Muscle of leg (tissue), 3 donors: ENCODE measurements at regions not wholly inside any gene's neighbourhood (a gene's known extent, or its start where the extent isn't known, plus 50 kb on each side); places are given as distances from the start of the nearest gene placed in this dataset.
A peak's percentile ranks its signal among the peaks of the same experiment; 100 is the strongest.

Source experiments
- DNase-seq: peaks from one replicate; pipeline ENCODE4 v3.0.0; 2013
- H3K27ac ChIP-seq: one replicate; pipeline ENCODE4 v1.5.1; 2013; ENCODE audit warnings: mild to moderate bottlenecking, low read length, control low read depth
- H3K27me3 ChIP-seq: one replicate; pipeline ENCODE4 v1.6.1; 2013; ENCODE audit warnings: low read length; ENCODE audit not compliant: control insufficient read depth, insufficient read depth
- H3K36me3 ChIP-seq: one replicate; pipeline ENCODE4 v1.6.1; 2013; ENCODE audit warnings: low read length; ENCODE audit not compliant: control insufficient read depth, insufficient read depth
- H3K4me1 ChIP-seq: one replicate; pipeline ENCODE4 v1.6.1; 2013; ENCODE audit warnings: low read length; ENCODE audit not compliant: control insufficient read depth, insufficient read depth
- H3K4me3 ChIP-seq: one replicate; pipeline ENCODE4 v1.5.1; 2013; ENCODE audit warnings: low read length, control low read depth
- H3K9me3 ChIP-seq: replicated peaks from 2 replicates; pipeline ENCODE4 v1.6.1; 2013; ENCODE audit warnings: low read depth, low read length; ENCODE audit not compliant: control insufficient read depth
- WGBS: methylation state at CpG from one replicate; pipeline ENCODE4 v1.1.5; 2013; ENCODE audit warnings: missing lambda C conversion rate; ENCODE audit not compliant: insufficient coverage; 5-methylcytosine and 5-hydroxymethylcytosine counted together

DNA sequence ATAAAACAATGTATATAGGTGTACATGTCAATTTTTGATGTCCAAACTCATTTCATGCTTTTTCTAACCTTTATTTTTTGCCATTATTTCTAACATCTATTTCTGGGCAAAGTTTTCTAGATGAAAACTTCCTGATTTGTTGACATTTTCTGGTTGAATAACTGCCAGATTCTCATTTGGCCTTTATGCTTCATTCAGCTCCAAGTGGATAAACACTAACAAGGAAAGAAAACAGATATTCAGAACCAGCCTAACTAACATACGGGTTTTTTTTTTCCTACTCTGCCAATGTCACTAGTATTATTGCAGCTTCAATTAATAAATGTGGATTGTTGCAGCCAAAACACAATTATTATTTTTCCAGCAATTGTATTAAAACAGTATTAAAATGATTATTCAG is 50.9 kb upstream of the RAP1GDS1 start:
- H3K9me3 ChIP-seq, result no peaks in the 10 kb centered on the region
- no peak overlapping the region for H3K4me3 ChIP-seq

DNA sequence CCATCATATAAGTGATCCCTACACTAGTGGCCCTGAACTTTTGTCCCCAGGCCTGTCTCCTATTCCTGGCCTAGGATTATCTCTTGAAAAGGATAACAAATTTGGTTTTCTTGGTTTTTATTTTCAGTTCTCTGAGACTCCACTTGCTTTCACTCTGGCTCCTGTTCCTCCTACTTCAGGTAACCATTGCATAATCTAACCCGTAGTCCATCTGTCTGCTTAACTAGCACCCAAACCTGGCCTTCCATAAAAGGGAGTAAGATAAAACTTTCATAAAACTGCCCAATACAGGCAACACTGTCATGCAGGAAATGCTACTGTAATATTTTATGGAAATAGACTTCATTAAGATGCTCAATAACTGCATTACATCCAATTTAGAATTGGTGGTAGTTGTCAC is 52.1 kb upstream of the RAP1GDS1 start:
- Histone ChIP-seq H3K27me3 (no peaks in the 10 kb centered on the region), H3K27ac (no peak overlapping the region), H3K36me3 (no peaks in the 10 kb centered on the region), H3K4me1 (no peaks in the 10 kb centered on the region), H3K4me3 (no peak overlapping the region), H3K9me3 (no peaks in the 10 kb centered on the region)
- WGBS, result no CpG with 5 or more reads among the region's 1 CpG
- no peak for DNase-seq

More for the DNA sequence above, 50.9 kb upstream of the RAP1GDS1 start:
- DNase-seq, result no peak
- Histone ChIP-seq H3K27ac (no peak overlapping the region), H3K27me3 (no peaks in the 10 kb centered on the region), H3K4me1 (no peaks in the 10 kb centered on the region), H3K36me3 (no peaks in the 10 kb centered on the region)
- no CpG with 5 or more reads among the region's 1 CpG for WGBS

DNA sequence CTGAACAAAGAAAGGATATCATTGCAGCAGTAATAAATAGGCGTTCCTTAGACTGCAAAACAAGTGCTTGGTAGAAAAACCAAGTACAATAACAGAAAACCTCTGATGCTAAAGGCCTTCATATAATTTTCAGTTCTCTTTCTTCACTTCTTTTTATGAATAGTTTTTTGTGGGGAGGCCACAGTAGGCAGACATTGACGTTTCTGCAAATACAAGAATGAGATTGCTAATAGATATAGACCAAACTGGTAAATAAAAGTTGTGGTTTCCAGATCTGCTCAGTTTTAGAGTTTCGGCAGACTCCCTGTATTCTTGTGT is 57.0 kb upstream of the RAP1GDS1 start:
- Histone ChIP-seq H3K36me3 (no peaks in the 10 kb centered on the region), H3K27me3 (no peaks in the 10 kb centered on the region), H3K4me3 (no peak overlapping the region), H3K9me3 (no peaks in the 10 kb centered on the region), H3K27ac (no peak overlapping the region), H3K4me1 (no peaks in the 10 kb centered on the region)
- no peak for DNase-seq
- 83% methylated on average over 1 of the region's 3 CpGs for WGBS

DNA sequence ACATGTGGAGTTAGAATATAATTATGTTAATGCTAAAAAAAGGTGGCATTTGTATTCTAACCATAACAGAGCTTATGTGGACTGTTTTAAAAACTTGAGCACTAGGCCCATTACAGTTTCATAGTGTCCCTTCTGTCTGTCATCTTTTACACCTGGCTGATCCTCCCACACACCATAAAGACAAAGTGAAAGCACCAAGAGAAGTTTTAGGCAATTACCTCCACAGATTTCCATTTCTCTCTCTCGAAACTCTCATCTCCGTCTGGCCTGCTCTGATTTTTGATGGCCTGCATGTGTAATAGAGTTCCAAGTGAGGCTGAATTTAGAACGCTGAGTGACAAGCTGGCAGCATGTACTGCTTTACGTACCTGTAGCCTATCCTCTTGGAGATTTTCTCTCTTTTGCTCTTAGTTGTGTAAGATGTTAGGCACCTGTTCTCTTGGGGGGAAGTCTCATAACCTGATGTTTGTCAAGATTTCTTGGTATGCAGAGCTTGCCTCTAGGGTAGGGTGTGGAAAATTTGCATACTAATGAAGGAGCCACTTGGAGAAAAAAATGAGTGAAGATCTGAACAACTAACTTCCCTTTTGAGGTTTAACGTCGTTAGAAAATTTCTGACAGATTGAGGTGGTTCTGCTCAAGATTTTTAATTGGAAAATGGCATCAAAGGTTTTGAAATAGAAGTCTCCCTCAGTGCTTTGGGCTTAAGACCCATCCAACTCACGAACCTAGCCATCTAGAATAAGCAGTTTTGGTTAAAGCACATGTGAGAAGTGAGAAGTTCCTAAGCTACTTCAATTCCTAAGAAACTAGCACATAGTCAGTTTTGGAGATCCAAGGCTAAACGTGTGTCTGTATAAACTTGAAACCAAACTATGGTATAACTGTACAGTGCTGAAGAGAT is 57.6 kb upstream of the RAP1GDS1 start:
- Histone ChIP-seq H3K27ac (no peak overlapping the region), H3K27me3 (no peaks in the 10 kb centered on the region), H3K4me3 (no peak overlapping the region), H3K9me3 (no peaks in the 10 kb centered on the region), H3K36me3 (no peaks in the 10 kb centered on the region), H3K4me1 (no peaks in the 10 kb centered on the region)
- DNase-seq, result no peak
- WGBS, result 88% methylated on average over 3 of the region's 8 CpGs

DNA sequence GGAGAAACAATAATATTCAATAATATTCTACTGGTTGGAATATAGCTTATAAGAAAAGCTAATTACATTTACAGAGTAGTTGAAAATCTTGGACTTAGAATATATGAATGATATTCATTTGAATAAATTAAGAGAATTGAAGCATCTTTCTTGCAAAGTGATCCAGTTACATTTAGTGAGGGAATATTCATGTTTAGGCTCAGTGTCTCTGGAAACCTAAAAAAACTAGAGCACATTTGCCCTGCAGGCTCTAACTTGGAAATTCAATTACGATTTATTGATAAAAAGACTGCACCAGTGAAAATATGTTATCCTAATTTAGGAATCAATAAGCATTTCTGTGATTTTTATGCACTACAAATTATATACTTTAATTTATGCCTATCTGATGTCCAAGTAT is 58.3 kb upstream of the RAP1GDS1 start:
- no CpG with 5 or more reads among the region's 1 CpG for WGBS
- no peak overlapping the region for H3K27ac ChIP-seq
- no peak for DNase-seq
- peaks cover 2% of the 10 kb centered on the region for H3K9me3 ChIP-seq
- H3K36me3 ChIP-seq, result no peaks in the 10 kb centered on the region
- no peaks in the 10 kb centered on the region for H3K4me1 ChIP-seq
- no peak overlapping the region for H3K4me3 ChIP-seq
- no peaks in the 10 kb centered on the region for H3K27me3 ChIP-seq

DNA sequence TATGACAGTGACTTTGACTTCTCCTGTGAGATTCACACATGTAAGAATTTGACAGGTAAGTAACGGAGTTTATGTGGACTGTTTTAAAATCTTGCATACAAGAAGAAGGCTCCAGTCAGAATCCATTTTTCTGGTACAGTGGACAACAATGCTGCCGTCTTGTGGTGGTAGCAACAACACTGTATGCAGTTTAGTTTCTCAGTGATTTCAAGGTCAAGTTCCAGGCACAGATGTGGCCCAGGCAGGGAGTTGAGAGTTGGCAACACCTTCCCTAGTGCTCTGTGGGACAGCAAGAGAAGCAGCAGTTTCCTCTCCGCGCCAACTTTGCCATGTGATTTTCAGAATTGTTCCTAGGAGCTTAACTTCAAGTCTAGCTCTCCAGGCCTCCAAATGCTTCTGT is 56.0 kb upstream of the STPG2 start:
- peak; percentile 26 for DNase-seq
- Histone ChIP-seq H3K36me3 (no peaks in the 10 kb centered on the region), H3K27me3 (no peaks in the 10 kb centered on the region), H3K9me3 (peaks cover 11% of the 10 kb centered on the region), H3K27ac (no peak overlapping the region), H3K4me3 (no peak overlapping the region), H3K4me1 (no peaks in the 10 kb centered on the region)
- 83% methylated on average over 4 of the region's 4 CpGs for WGBS

DNA sequence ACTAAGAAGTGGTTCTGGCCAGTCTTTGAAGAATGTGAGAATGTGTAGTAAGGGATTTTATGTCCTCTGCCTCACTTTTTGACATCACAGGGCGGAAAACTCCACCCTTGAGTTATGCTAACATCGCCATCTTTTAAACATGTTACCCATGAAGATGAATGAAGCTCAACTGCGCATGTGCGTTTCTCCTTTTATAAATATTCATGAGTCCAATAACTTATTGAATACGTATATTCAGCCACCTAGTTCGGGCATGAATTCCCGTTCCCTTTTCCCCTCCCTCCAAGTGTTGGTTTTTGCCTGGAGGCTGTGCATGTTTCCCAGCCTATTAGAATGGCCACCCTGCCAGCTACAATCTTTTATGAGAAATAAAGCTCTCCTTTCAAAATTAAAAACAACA is 51.7 kb upstream of the STPG2 start:
- no peak for DNase-seq
- H3K36me3 ChIP-seq, result no peaks in the 10 kb centered on the region
- H3K27ac ChIP-seq, result no peak overlapping the region
- H3K4me1 ChIP-seq, result no peaks in the 10 kb centered on the region
- WGBS, result 94% methylated on average over 6 of the region's 7 CpGs
- no peak overlapping the region for H3K4me3 ChIP-seq
- H3K27me3 ChIP-seq, result no peaks in the 10 kb centered on the region
- H3K9me3 ChIP-seq, result peaks cover 31% of the 10 kb centered on the region

DNA sequence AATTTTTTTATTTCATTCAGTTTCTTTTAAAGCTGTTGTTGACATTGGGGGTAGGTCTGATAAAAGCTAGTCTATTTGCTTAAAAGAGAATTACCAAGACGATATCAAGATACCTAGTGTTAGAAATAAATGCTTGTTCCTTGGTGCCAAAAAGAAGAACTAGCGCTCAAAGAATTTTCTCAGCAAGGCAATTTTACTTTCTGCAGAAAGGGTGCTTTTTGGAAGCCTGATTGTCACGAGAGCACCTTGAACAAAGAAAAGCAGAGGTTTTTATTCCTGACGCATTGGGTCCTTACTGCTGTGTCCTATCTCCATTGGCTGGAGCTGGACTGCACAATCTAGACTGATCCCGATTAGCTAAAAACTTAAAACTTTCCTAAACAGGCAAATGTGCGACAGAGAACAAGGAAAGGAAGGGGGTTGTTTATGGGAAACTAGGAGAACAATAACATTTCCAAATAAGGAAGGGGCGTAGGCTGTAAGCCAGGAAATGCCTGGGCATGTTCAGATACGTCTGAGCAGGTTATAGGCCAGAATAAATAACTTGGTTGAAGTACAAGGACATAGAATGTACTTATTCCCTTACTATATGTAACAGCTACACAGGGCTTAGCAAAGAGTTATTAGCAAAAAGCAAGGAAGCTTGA is 50.3 kb upstream of the STPG2 start:
- H3K27me3 ChIP-seq, result no peaks in the 10 kb centered on the region
- 90% methylated on average over 4 of the region's 8 CpGs for WGBS
- no peaks in the 10 kb centered on the region for H3K36me3 ChIP-seq
- H3K27ac ChIP-seq, result no peak overlapping the region
- peaks cover 31% of the 10 kb centered on the region for H3K9me3 ChIP-seq
- H3K4me3 ChIP-seq, result no peak overlapping the region
- no peak for DNase-seq
- no peaks in the 10 kb centered on the region for H3K4me1 ChIP-seq
